Neutrophil (primary cell): ENCODE measurements at regions not wholly inside any gene's neighbourhood (a gene's known extent, or its start where the extent isn't known, plus 50 kb on each side); places are given as distances from the start of the nearest gene placed in this dataset.

Experiments used
- H3K27ac ChIP-seq: fragments of 200-600 bp; sonication (generic); 2 replicates; pipeline ENCODE4 v1.5.1; 2016; ENCODE audit warnings: mild to moderate bottlenecking, moderate library complexity
- H3K27me3 ChIP-seq: fragments of 200-600 bp; sonication (generic); 2 replicates; pipeline ENCODE4 v1.6.0; 2016; ENCODE audit warnings: mild to moderate bottlenecking
- H3K36me3 ChIP-seq: fragments of 200-600 bp; sonication (generic); 2 replicates; pipeline ENCODE4 v1.5.1; 2017
- H3K4me1 ChIP-seq, 2 experiments: fragments of 200-600 bp in 1 of 2; sonication (generic) in 1 of 2; 1 replicate in 1 of 2; 2 replicates in 1 of 2; pipeline versions ENCODE4 v1.5.1 to v1.6.1; 2013 to 2016; ENCODE audit warnings: low read depth in 1 of 2, low read length in 1 of 2, mild to moderate bottlenecking in 1 of 2, moderate library complexity in 1 of 2; ENCODE audit not compliant: control insufficient read depth in 1 of 2, insufficient read depth in 1 of 2
- H3K4me3 ChIP-seq, 2 experiments: fragments of 200-600 bp in 1 of 2; sonication (generic) in 1 of 2; 1 replicate in 1 of 2; 2 replicates in 1 of 2; pipeline ENCODE4 v1.5.1; 2013 to 2016; ENCODE audit warnings: low read depth in 1 of 2, low read length in 1 of 2, mild to moderate bottlenecking in 1 of 2, moderate library complexity in 1 of 2
- H3K9me3 ChIP-seq: fragments of 200-600 bp; sonication (generic); 2 replicates; pipeline ENCODE4 v1.5.1; 2016
- TF ChIP-seq, protein P1 (sequence below): fragments of 200-600 bp; sonication (generic); IDR thresholded peaks from 2 replicates; pipeline ENCODE4 v1.5.1; 2016; ENCODE audit warnings: antibody characterized with exemption

DNA sequence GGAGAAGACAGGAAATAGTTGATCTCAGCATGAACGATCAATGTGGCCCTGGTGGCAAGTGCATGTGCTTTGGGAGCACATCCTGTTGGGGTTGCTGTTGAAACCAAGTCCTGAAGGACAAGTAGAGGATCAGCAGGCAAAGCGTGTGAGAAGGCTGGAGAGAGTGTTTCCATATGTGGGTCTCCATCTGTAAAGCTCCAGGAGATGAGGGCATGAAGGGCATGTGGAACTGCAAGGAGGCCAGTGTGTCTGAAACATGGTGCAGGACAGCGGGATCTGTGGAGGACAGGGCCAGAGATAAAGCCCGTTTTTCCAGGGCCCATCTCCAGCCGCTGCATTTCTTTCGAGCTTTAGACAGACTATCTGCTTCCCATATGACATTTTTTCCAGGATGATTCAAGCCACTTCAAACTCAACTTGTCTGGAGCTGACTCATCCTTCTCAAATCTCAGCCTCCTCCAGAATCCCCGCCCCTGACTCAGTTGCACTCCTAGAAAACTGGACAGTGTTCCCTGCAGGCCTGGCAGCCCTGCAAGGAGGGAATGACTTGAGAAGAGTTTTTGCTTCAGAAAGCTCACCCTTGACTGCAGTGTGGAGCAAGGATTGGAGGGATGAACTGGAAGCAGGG is 226.1 kb downstream of the VAPA start:
- Histone ChIP-seq H3K27ac (no peak overlapping the region), H3K36me3 (no peaks in the 10 kb centered on the region), H3K9me3 (no peaks in the 10 kb centered on the region), H3K4me3 (no peak overlapping the region), H3K4me1 (no peaks in the 10 kb centered on the region), H3K27me3 (no peaks in the 10 kb centered on the region)
- TF ChIP-seq, protein P1, sequence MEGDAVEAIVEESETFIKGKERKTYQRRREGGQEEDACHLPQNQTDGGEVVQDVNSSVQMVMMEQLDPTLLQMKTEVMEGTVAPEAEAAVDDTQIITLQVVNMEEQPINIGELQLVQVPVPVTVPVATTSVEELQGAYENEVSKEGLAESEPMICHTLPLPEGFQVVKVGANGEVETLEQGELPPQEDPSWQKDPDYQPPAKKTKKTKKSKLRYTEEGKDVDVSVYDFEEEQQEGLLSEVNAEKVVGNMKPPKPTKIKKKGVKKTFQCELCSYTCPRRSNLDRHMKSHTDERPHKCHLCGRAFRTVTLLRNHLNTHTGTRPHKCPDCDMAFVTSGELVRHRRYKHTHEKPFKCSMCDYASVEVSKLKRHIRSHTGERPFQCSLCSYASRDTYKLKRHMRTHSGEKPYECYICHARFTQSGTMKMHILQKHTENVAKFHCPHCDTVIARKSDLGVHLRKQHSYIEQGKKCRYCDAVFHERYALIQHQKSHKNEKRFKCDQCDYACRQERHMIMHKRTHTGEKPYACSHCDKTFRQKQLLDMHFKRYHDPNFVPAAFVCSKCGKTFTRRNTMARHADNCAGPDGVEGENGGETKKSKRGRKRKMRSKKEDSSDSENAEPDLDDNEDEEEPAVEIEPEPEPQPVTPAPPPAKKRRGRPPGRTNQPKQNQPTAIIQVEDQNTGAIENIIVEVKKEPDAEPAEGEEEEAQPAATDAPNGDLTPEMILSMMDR, result no peak

DNA sequence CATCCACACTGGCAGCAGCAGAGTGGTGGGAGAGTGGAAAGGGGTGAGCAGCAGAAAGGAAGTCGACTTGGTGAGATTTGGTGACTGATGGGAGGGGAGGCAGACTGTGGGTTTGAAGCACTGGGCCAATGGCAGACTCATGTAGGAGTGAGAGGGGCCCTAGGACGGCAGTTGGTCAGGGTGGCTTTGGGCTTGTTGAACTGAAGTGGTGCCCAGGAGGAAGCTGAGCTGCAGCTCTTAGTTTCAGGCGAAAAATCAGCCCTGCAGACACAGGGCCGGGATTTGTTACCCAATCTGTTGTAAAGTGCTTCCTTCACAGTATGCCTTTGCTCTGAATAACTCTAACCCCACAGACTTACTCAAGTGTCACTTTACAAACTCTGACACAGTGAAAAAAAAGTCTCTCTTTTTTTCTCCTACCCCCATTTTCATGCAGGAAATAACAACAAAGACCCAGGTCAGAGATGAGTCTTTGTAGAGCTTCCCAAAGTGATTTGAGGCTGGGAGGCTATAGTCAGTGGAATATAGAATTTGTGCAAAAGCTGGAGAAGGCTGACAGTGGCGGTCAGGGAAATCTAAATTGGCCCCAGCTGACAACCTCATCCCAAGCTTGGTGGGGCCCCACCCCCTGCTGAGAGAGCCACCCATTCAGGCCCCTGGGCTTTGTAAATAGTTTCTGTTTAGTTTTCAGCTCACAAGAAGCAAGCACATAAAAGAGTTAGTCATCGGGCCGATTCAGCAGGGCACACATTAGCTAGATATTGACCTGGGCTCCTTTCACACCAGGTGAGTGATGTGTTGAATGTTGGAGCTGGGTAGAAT is 226.9 kb downstream of the VAPA start:
- TF ChIP-seq, protein P1, result no peak
- Histone ChIP-seq H3K4me1 (no peaks in the 10 kb centered on the region), H3K36me3 (no peaks in the 10 kb centered on the region), H3K9me3 (no peaks in the 10 kb centered on the region), H3K27ac (no peak overlapping the region), H3K4me3 (no peak overlapping the region), H3K27me3 (no peaks in the 10 kb centered on the region)

DNA sequence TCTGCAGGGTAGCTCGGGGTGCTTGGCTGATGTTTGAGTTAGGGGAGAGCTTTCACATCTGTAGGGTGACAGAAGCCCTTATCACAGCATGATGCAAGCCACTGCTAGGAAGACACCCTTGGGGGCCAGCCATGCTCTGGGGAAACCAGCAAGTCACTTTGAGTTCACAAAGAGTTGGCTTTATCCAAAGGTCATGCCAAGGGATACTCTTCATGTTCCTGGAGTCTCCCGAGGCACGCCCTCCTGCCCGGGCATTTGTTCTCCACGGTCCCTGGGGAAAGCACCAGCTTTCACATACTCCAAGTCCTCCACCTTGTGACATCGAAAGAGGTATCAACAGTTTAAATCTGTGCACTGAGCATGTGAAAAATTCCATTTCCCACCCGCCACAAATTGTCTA is 227.7 kb downstream of the VAPA start:
- no peak overlapping the region for H3K4me3 ChIP-seq
- TF ChIP-seq, protein P1, result no peak
- H3K9me3 ChIP-seq, result no peaks in the 10 kb centered on the region
- no peaks in the 10 kb centered on the region for H3K4me1 ChIP-seq
- no peaks in the 10 kb centered on the region for H3K36me3 ChIP-seq
- no peak overlapping the region for H3K27ac ChIP-seq
- H3K27me3 ChIP-seq, result no peaks in the 10 kb centered on the region

DNA sequence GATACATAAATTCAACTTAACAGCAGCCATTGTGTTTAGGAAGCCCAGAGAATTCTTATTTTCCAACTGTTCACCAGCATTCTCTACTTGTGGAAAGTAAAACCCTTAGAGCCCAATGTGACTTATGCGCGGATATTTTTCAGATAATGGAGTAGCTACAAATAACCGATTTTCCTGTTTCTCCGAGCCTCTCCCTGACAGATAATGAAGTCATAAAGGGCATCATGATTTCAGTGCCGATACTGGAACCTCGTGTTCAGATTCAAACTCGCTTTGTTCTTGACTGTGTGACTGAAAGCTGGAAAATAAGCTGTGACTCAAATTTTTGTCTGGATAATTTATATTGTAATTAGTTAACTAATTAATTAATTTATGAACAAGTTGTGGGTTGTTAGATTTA is 228.2 kb downstream of the VAPA start:
- H3K27me3 ChIP-seq, result no peaks in the 10 kb centered on the region
- no peaks in the 10 kb centered on the region for H3K9me3 ChIP-seq
- no peaks in the 10 kb centered on the region for H3K36me3 ChIP-seq
- no peak overlapping the region for H3K27ac ChIP-seq
- no peak overlapping the region for H3K4me3 ChIP-seq
- TF ChIP-seq, protein P1, result no peak
- no peaks in the 10 kb centered on the region for H3K4me1 ChIP-seq

DNA sequence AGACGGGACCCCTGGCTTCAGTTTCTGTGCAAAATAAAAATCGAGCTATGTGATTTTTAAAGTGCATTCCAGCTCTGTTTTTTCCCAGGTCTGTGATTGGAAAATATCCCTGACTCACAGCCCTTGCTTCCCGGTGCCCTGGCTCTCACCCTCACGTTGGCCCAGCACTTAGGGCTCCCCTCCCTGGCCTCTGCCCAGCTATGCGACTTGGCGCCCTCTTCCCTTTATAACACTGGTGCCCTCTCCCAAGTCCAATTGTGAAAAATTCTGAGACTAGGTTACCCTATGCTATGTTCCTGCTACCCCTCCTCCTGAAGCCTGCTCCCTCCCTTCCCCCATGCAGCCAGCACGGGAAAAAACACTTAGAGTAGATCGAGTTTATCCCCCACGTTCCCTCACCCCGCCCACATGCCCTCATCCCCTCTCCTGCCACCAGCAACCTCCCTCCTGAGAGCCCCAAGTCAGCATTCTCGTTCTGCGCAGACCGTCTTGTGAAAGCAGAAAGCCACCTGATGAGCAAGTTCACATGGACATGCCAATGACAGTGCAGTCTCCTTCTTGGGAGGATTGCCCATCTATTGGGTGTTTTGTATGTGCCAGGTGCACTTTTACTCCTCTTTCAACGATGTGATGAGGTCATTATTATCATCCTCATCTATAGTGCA is 228.8 kb downstream of the VAPA start:
- no peaks in the 10 kb centered on the region for H3K9me3 ChIP-seq
- no peak overlapping the region for H3K4me3 ChIP-seq
- no peaks in the 10 kb centered on the region for H3K4me1 ChIP-seq
- no peak overlapping the region for H3K27ac ChIP-seq
- no peaks in the 10 kb centered on the region for H3K36me3 ChIP-seq
- TF ChIP-seq, protein P1, result no peak
- no peaks in the 10 kb centered on the region for H3K27me3 ChIP-seq
